ENCODE measurements at regions not wholly inside any gene's neighbourhood (a gene's known extent, or its start where the extent isn't known, plus 50 kb on each side); places are given as distances from the start of the nearest gene placed in this dataset.
A peak's percentile ranks its signal among the peaks of the same experiment; 100 is the strongest.

DNA sequence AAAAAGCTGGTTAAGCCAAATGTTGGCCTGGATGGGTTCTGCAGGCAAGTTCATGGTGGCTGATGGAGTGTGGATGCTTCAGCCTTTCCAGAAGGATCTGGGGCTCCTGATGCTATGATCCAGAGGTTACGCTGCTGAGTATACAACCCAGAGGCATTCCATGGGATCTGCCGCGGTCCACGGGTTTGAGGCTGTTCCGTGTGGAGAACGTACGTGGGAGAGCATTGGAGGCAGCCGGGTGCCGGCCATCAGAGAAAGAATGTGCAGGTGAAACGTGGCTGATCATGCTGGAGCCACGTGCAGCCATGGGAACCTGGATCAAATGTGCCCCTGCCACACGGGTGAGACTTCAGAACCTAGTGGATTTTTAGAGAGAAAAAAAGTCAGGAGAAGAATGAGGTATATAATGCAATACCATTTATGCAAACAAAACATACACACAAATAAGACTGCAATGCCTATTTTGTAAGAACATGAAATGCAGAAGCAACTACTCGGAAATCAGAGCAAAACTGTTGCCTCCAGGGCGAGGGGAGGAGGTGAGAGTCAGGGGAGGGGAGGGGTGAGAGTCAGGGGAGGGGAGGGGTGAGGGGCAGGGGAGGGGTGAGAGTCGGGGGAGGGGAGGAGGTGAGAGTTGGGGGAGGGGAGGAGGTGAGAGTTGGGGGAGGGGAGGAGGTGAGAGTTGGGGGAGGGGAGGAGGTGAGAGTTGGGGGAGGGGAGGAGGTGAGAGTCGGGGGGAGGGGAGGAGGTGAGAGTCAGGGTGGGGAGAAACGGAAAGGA lies 116.5 kb upstream of the C1orf174 start:
- no peak for DNase-seq (ENCODE audit: low read depth)

DNA sequence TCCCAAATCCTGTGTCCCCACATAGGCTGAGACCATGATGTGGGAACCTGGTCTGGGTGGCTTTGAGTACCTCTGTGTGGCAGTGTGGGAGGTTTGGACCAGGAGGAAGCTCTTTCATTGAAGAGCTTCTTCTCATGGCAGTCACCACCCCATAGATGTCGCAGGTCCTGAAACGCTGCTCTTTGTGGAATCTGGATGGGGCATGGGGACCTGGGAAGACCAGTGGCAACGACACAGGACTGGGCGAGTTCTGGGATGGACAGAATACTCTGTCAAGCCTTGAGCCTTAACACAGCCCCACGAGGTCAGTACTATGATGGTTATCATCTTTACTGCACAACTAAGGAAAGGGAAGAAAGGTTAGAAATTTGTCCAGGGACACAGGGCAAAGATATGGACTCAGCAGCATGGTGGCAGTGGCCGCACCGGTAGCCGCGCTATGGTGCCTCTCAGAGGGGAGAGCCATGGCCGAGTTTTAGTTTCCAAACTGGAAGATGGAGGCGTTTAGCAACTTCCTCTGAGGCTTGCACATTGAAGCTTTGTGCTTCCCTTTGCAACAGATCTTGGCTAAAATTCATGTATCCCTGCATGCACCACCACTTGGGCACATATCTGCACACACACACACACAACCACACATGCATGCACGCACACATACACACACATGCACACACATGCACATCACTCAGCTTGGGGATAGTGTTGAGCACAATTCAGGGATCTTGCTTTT lies 117.7 kb upstream of the C1orf174 start:
- DNase-seq (ENCODE audit: low read depth): no peak

- no peak for DNase-seq (ENCODE audit: low read depth)
Measured at GRCh38 chr1:4018466-4019146, 118.5 kb upstream of the C1orf174 start.

- DNase-seq (ENCODE audit: low read depth): no peak
Measured at GRCh38 chr1:4019147-4019521, 119.1 kb upstream of the C1orf174 start.

- no peak for DNase-seq (ENCODE audit: low read depth)
Measured at GRCh38 chr1:4019606-4020331, 119.7 kb upstream of the C1orf174 start.

- no peak for DNase-seq (ENCODE audit: low read depth)
Measured at GRCh38 chr1:4020449-4020848, 120.4 kb upstream of the C1orf174 start.

GRCh38 chr1:4021136-4021973 lies 121.3 kb upstream of the C1orf174 start:
- no peak for DNase-seq (ENCODE audit: low read depth)

DNA sequence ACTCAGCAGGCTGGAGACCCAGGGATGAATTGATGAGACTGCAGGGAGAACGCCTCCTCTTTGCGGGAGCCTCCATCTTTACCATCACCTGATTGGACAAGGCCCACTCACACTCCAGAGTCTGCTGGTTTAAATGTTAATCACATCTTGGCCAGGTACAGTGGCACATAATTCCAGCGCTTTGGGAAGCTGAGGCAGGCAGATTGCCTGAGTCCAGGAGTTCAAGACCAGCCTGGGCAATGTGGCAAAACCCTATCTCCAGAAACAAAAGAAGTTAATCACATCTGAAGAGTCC lies 121.8 kb upstream of the C1orf174 start:
- DNase-seq (ENCODE audit: low read depth): no peak

DNA sequence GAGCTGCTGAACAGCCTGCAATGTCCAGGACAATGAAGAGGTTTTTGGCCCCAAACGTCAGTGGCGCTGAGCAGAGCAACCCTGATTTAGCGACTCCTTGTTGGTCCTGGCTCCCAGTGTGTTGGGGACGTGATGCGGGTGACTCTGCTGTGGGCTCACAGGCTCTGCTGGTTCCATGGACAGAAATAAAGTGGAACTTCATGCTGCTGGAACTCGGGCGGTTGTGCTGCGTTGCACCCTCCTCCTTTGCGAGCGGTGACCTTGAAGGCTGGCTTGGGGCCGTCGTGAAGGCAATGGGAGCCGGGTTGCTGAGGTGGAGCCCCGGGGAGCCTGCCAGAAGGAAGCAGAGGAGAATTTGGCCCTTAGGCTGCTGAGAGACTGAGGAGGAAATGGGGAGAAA lies 122.6 kb upstream of the C1orf174 start:
- no peak for DNase-seq (ENCODE audit: low read depth)

- DNase-seq (ENCODE audit: low read depth): no peak
Measured at GRCh38 chr1:4023678-4024077, 123.6 kb upstream of the C1orf174 start.

DNA sequence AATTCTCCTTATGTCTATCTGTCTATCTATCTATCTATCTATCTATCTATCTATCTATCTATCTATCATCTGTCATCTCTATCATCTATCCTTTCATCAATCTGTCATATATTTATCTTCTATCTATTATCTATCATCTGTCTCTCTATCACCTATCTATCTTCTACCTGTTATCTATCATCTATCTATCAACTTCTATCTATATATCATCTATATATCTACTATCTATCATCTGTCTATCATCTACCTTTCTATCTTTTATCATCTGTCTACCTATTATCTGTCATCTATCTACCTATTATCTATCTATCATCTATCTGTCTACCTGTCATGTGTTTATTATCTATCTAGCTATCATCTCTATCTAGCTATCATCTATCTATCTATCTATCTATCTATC lies 124.7 kb upstream of the C1orf174 start:
- no peak for DNase-seq (ENCODE audit: low read depth)

DNA sequence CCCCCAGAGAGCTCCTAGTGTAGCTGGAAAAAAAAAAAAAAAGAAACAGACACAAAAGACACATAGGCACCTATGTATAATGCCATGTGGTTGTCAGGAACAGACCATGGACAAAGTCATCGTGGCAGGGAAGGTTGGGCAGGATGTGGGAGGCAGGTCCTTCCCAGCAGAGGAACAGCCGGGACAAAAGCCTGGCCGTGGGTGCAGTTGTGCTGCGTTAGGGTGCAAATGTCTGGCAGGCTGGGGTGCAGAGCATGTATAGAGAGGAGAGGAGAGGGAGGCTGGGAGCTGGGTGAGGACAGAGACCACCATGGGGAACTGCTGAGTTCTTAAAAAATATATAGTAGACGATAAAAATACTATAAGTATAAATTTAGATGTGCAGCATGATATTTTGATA lies 125.7 kb upstream of the C1orf174 start:
- no peak for DNase-seq (ENCODE audit: low read depth)

- no peak for DNase-seq (ENCODE audit: low read depth)
Measured at GRCh38 chr1:4027008-4027407, 126.9 kb upstream of the C1orf174 start.

DNA sequence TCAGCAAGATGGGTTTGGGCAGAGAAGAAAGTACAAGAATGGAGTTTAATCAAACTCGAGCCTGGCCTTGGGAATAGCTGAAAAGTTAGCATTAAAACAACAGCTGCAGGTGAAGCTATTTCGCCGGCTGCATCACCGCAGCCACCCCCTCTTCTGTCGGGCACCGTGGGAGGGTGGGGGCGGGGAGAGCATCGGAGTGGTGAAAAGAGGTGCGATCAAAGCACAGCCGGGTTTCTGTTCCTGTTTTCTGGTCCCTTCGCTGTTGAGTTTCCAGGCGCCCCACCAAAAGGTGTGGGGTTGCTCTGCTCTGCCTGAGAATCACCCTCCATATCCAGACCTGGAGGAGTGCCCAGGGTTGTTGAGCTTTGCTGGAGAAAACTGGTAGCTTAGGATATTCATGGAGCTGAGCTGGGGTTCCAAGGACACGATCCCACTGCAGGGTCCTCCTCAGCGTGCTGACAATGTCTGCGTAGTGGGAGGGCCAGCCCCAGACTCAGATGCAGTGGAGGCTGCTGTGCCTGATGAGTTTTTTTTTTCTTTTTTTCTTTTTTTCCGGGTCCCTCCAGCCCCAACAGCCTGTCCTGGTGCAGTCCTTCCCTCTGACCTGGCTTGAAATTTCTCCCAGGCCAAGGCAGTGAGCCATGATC lies 127.5 kb upstream of the C1orf174 start:
- peak; percentile 9 for DNase-seq (ENCODE audit: low read depth)

DNA sequence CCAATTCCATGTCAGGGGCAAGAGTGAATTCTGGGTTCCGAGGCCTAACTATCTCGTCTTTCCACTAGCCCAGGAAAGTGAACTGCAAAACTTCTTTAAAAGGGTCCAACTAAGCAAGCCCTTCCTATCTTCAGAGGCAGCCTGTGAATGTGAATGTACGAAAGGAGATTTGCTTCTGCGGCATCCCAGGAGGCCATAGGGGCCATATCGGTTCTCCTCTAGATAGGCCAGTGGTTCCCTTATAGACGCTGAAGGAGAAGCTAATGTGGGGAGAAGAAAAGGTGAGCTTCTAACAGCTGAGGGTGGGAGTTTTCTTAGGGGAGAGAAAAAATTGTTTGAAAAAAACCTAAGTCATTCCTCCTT lies 128.0 kb upstream of the C1orf174 start:
- no peak for DNase-seq (ENCODE audit: low read depth)

DNA sequence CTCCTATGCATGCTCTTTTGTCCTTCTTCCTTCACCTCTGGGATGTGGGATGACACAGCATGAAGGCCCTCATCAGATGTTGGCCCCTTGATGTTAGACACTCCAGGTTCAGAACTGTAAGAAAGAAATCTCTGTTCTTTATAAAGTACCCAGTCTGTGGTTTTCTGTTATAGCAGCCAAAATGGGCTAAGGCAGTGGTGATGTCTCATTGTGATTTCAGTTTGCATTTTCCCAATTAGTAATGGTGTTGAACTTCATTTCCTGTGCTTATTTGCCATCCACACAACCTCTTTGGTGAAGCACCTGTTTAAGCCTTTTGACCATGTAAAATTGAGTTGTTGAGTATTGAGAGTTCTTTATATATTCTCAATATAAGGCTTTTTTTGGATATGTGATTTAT lies 129.3 kb upstream of the C1orf174 start:
- no peak for DNase-seq (ENCODE audit: low read depth)

DNA sequence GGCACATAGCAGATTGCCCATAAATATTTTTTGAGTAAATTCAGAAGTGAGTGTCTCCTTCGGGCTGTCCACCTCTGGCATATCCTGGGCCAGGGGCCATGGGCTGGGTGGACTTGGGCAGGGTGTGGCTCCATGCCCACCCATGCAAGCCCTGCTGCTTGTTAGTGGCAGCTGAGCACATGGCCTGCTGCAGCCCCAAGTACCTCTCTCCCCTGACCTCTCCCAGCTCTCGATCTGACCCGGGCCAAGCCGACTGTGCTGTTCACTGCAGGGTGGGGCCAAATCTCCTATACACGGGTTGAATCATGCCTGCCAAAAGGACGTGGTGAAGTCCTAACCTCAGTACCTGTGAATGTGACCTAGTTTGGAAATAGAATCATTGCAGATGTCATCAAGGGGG lies 132.5 kb upstream of the C1orf174 start:
- DNase-seq (ENCODE audit: low read depth): no peak

- no peak for DNase-seq (ENCODE audit: low read depth)
Measured at GRCh38 chr1:4033129-4033676, 133.1 kb upstream of the C1orf174 start.

GRCh38 chr1:4033713-4034112 lies 133.6 kb upstream of the C1orf174 start:
- no peak for DNase-seq (ENCODE audit: low read depth)

- no peak for DNase-seq (ENCODE audit: low read depth)
Measured at GRCh38 chr1:4034318-4034887, 134.3 kb upstream of the C1orf174 start.

DNA sequence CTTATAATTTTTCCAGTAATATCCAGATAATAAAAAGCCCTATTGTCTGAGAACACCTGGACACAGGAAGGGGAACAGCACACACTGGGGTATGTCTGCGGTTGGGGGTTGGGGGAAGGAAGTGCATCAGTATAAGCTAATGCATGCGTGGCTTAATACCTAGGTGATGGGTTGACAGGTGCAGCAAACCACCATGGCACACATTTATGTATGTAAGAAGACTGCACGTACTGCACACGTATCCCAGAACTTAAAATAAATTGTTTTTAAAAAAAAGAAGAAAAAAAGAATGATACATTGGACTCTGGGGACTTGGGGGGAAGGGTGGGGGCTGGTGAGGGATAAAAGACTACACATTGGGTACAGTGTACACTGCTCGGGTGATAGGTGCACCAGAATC lies 144.9 kb upstream of the C1orf174 start:
- DNase-seq (ENCODE audit: low read depth): no peak

All from stimulated activated CD4-positive, alpha-beta T cell treated with anti-CD3 and anti-CD28 coated beads, Interleukin-2, amount 100 ng/mL, for 4 hours (primary cell).